HepG2 (cell line): ENCODE measurements at regions not wholly inside any gene's neighbourhood (a gene's known extent, or its start where the extent isn't known, plus 50 kb on each side); places are given as distances from the start of the nearest gene placed in this dataset.
A peak's percentile ranks its signal among the peaks of the same experiment; 100 is the strongest.

ENCODE experiments used
- ATAC-seq: fragments of 200-7000 bp; cut with Tn5 transposase; 3 replicates; pipeline ENCODE4 v1.9.1; 2020; ENCODE audit warnings: mild to moderate bottlenecking, moderate library complexity
- BruUV-seq: library from RNA; stranded (reverse); fragments of 400-500 nt; replicated peaks from 2 replicates; lab custom pipeline; 2021; lab: Mats Ljungman, UMichigan
- CTCF ChIA-PET: fragments of 300-600 bp; formaldehyde crosslinking; extraction: SDS; loops from one replicate; lab custom pipeline; 2021; ENCODE audit warnings: low total read pairs, inconsistent platforms, low intra/inter-chr PET ratio; lab: Yijun Ruan, JAX
- POLR2A ChIA-PET: fragments of 350-600 bp; sonication (Branson Sonifier 250); formaldehyde crosslinking; loops from one replicate; lab custom pipeline; 2020; ENCODE audit warnings: antibody characterized with exemption, inconsistent platforms; lab: Yijun Ruan, JAX
- DNase-seq: peaks from one replicate; pipeline ENCODE4 v3.0.0-alpha.2; 2015; ENCODE audit warnings: low spot score
- FAIRE-seq: peaks from 3 replicates; lab custom pipeline; 2011; peaks lifted over from hg19 to GRCh38; lab: Jason Lieb, UNC
- H2AFZ ChIP-seq: one replicate; pipeline ENCODE4 v1.6.1; 2011; ENCODE audit warnings: low read length, inconsistent platforms
- H3K27ac ChIP-seq: fragments of 300-600 bp; 3 replicates; pipeline ENCODE4 v1.8.0; 2011; ENCODE audit warnings: mixed run types, mild to moderate bottlenecking, mixed read lengths, low read length, inconsistent platforms; ENCODE audit not compliant: insufficient read depth; ENCODE audit errors: extremely low read length
- H3K27me3 ChIP-seq, 2 experiments: fragments of 200-600 bp in 1 of 2; 2 replicates in 1 of 2; 3 replicates in 1 of 2; pipeline versions ENCODE4 v1.6.0 to v1.8.0; 2011; ENCODE audit warnings: low read length in 2 of 2, mild to moderate bottlenecking in 2 of 2, moderate library complexity in 2 of 2, inconsistent platforms in 1 of 2; ENCODE audit not compliant: insufficient read depth in 2 of 2, control insufficient read depth in 1 of 2
- H3K36me3 ChIP-seq, 2 experiments: fragments of 200-600 bp in 1 of 2; replicated peaks in 1 of 2; 2 replicates in 1 of 2; 3 replicates in 1 of 2; pipeline versions ENCODE4 v1.5.1 to v1.8.0; 2011; ENCODE audit warnings: low read length in 2 of 2, inconsistent platforms in 1 of 2; ENCODE audit not compliant: insufficient read depth in 2 of 2, control insufficient read depth in 1 of 2
- H3K4me1 ChIP-seq: 2 replicates; pipeline ENCODE4 v1.5.1; 2012; ENCODE audit warnings: low read length, inconsistent platforms; ENCODE audit not compliant: insufficient read depth
- H3K4me2 ChIP-seq: 2 replicates; pipeline ENCODE4 v1.6.0; 2011; ENCODE audit warnings: low read depth, low read length, inconsistent platforms
- H3K4me3 ChIP-seq, 3 experiments: fragments of 200-600 bp in 1 of 3; sonication (generic), shearing (Covaris generic) in 1 of 3; replicated peaks in 1 of 3; 2 replicates each; pipeline ENCODE4 v1.5.1; 2011 to 2016; ENCODE audit warnings: low read length in 3 of 3, inconsistent platforms in 2 of 3, low read depth in 2 of 3, mild to moderate bottlenecking in 2 of 3, control low read depth in 1 of 3, mixed read lengths in 1 of 3; ENCODE audit not compliant: insufficient read depth in 1 of 3
- H3K79me2 ChIP-seq: one replicate; pipeline ENCODE4 v1.6.1; 2011; ENCODE audit warnings: low read length, inconsistent platforms; ENCODE audit not compliant: insufficient read depth
- H3K9ac ChIP-seq: 2 replicates; pipeline ENCODE4 v1.6.0; 2011; ENCODE audit warnings: mild to moderate bottlenecking, low read depth, low read length, inconsistent platforms; ENCODE audit not compliant: insufficient read depth
- H3K9me3 ChIP-seq: 2 replicates; pipeline ENCODE4 v1.5.1; 2012; ENCODE audit warnings: mild to moderate bottlenecking, low read length
- H4K20me1 ChIP-seq: 2 replicates; pipeline ENCODE4 v1.6.0; 2011; ENCODE audit warnings: inconsistent platforms, mild to moderate bottlenecking, low read length, moderate library complexity; ENCODE audit not compliant: insufficient read depth
- MAFF ChIP-seq: IDR thresholded peaks from 2 replicates; pipeline ENCODE4 v1.6.1; 2011; ENCODE audit warnings: low read depth, low read length, improper control_type of control experiment
- MAFK ChIP-seq, 2 experiments: IDR thresholded peaks in 1 of 2; conservative IDR thresholded peaks in 1 of 2; 2 replicates each; pipeline ENCODE4 v1.6.1; 2011; ENCODE audit warnings: improper control_type of control experiment in 2 of 2, low read length in 2 of 2
- PHF5A ChIP-seq: IDR thresholded peaks from one replicate; pipeline ENCODE4 v1.6.1; 2018; ENCODE audit warnings: low read depth, missing genetic modification reagents; ENCODE audit not compliant: unreplicated experiment
- ZFP62 ChIP-seq: sonication (generic); formaldehyde crosslinking; IDR thresholded peaks from 2 replicates; pipeline ENCODE4 v1.4.0; 2020; ENCODE audit warnings: missing genetic modification reagents
- ZNF281 ChIP-seq: sonication (generic); formaldehyde crosslinking; IDR thresholded peaks from 2 replicates; pipeline ENCODE4 v1.4.0; 2020; ENCODE audit warnings: missing genetic modification reagents, borderline replicate concordance
- WGBS: methylation state at CpG from one replicate; pipeline ENCODE4 v1.1.6; 2017; ENCODE audit warnings: low lambda C conversion rate; 5-methylcytosine and 5-hydroxymethylcytosine counted together
- in situ Hi-C: cut with HindIII; loops from 2 replicates; pipeline ENCODE4 v1.10.0; 2017; ENCODE audit warnings: low pct_unique_long_range_greater_than_20kb; ENCODE audit not compliant: extremely low pct_ligation_motif_present
- intact Hi-C: fragments of 100-400 bp; cut with micrococcal nuclease; formaldehyde crosslinking; loops from one replicate; pipeline ENCODE4 v1.10.0; 2022; ENCODE audit not compliant: unreplicated experiment
- TF ChIP-seq, protein P1 (sequence below): fragments of 450-650 bp; IDR thresholded peaks from 2 replicates; pipeline ENCODE4 v1.6.1; 2017; ENCODE audit warnings: mild to moderate bottlenecking

GRCh38 chr12:73262788-73263381, 990.7 kb downstream of the TRHDE start:
- Histone ChIP-seq H3K9me3 (peaks cover 87% of the 10 kb centered on the region), H3K27me3 (no peaks in the 10 kb centered on the region), H3K4me2 (no peak overlapping the region), H3K27ac (no peak overlapping the region), H3K36me3 (no peaks in the 10 kb centered on the region), H2AFZ (no peak overlapping the region), H3K4me3 (no peak overlapping the region), H3K4me1 (no peaks in the 10 kb centered on the region), H3K9ac (no peak overlapping the region), H3K79me2 (no peaks in the 10 kb centered on the region), H4K20me1 (no peaks in the 10 kb centered on the region)
- FAIRE-seq (no peak), ATAC-seq (no peak), DNase-seq (no peak)
- in situ Hi-C loops (no loop called here), intact Hi-C loops (no loop called here)
- WGBS = 4% methylated on average over 1 of the region's 1 CpG
- CTCF ChIA-PET = no interaction called here
- TF ChIP-seq ZNF281 = no peak
- peak; percentile 65 to 73; a peak in 3 of 4 replicates for TF ChIP-seq MAFK (conservative IDR thresholded peaks at IDR 0.05 in 1 of 2, IDR thresholded peaks at IDR 0.05 in 1 of 2; ENCODE audit: low read length in 2 of 2)
- TF ChIP-seq, protein P1, sequence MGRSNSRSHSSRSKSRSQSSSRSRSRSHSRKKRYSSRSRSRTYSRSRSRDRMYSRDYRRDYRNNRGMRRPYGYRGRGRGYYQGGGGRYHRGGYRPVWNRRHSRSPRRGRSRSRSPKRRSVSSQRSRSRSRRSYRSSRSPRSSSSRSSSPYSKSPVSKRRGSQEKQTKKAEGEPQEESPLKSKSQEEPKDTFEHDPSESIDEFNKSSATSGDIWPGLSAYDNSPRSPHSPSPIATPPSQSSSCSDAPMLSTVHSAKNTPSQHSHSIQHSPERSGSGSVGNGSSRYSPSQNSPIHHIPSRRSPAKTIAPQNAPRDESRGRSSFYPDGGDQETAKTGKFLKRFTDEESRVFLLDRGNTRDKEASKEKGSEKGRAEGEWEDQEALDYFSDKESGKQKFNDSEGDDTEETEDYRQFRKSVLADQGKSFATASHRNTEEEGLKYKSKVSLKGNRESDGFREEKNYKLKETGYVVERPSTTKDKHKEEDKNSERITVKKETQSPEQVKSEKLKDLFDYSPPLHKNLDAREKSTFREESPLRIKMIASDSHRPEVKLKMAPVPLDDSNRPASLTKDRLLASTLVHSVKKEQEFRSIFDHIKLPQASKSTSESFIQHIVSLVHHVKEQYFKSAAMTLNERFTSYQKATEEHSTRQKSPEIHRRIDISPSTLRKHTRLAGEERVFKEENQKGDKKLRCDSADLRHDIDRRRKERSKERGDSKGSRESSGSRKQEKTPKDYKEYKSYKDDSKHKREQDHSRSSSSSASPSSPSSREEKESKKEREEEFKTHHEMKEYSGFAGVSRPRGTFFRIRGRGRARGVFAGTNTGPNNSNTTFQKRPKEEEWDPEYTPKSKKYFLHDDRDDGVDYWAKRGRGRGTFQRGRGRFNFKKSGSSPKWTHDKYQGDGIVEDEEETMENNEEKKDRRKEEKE = no peak
- peak; percentile 51 for TF ChIP-seq MAFF
- TF ChIP-seq PHF5A (CRISPR knock-in tag) = no peak
- no peak for TF ChIP-seq ZFP62 (CRISPR knock-in tag)
- BruUV-seq = no TSS peak
- POLR2A ChIA-PET = no interaction called here
